Left ventricle myocardium superior (tissue), 1 donor: ENCODE measurements at regions not wholly inside any gene's neighbourhood (a gene's known extent, or its start where the extent isn't known, plus 50 kb on each side); places are given as distances from the start of the nearest gene placed in this dataset.
A peak's percentile ranks its signal among the peaks of the same experiment; 100 is the strongest.

ENCODE experiments used
- ATAC-seq: fragments of 200-7000 bp; cut with Tn5 transposase; one replicate; pipeline ENCODE4 v1.9.1; 2020; ENCODE audit warnings: mild to moderate bottlenecking, moderate library complexity
- DNase-seq: peaks from one replicate; pipeline ENCODE4 v3.0.0-alpha.2; 2020
- intact Hi-C: fragments of 100-400 bp; cut with micrococcal nuclease; formaldehyde crosslinking; loops from one replicate; pipeline ENCODE4 v1.11.0; 2022
- donor health status: DM: no; HTN: yes; CAD: no; lungs with severe emphysema.

DNA sequence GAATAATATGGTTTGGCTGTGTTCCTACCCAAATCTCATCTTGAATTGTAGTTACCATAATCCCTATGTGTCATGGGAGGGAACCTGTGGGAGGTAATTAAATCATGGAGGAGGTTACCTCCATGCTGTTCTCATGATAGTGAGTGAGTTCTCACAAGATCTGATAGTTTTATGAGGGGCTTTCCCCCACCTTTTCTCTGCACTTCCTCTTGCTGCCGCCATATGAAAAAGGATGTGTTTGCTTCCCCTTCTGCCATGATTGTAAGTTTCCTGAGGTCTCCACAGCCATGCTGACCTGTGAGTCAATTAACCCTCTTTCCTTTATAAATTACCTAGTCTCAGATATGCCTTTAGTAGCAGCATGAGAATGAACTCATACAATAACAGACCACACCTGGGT, 63.7 kb upstream of the PRR16 start:
- no peak for DNase-seq
- intact Hi-C loops, result no loop called here
- ATAC-seq, result no peak

DNA sequence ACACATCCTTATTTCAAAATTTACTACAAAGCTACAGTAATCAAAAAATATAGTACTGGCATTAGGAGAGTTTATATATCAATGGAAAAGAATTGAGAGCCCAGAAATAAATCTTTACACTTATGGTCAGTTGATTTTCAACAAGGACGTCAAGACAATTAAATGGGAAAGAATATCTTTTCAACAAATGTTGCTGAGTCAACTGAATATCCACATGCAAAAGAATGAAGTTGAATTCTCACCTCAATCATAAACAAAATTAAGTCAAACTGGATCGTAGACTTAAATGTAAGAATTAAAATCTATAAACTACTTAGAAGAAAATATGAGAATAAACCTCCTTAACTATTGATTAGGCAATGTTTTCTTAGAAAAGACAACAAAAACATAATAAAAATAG, 61.5 kb upstream of the PRR16 start:
- intact Hi-C loops, result no loop called here
- DNase-seq, result no peak

GRCh38 chr5:120405286-120405864, 58.7 kb upstream of the PRR16 start:
- DNase-seq (no peak), ATAC-seq (peak; percentile 61)
- intact Hi-C loops, result no loop called here

More for the DNA sequence above, 61.5 kb upstream of the PRR16 start:
- ATAC-seq, result no peak

GRCh38 chr5:120405923-120406322, 58.2 kb upstream of the PRR16 start:
- no peak for DNase-seq
- peak; percentile 38 for ATAC-seq
- intact Hi-C loops, result no loop called here

DNA sequence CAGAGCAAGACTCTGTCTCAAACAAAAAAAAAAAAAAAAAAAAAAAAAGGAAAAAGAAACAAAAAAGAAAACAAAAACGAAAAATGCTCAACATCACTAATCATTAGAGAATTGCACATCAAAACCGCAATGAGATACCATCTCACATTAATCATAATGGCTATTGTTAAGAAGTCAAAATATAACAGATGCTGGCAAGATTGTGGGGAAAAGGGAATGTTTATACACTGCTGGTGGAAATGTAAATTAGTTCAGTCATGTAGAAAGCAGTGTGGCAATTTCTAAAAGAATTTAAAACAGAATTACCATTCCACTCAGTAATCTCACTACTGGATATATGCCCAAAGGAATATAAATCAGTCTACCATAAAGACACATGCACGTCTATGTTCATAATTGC, 50.4 kb upstream of the PRR16 start:
- ATAC-seq, result no peak
- intact Hi-C loops, result no loop called here
- DNase-seq, result no peak
